ENCODE measurements at regions not wholly inside any gene's neighbourhood (a gene's known extent, or its start where the extent isn't known, plus 50 kb on each side); places are given as distances from the start of the nearest gene placed in this dataset.

DNA sequence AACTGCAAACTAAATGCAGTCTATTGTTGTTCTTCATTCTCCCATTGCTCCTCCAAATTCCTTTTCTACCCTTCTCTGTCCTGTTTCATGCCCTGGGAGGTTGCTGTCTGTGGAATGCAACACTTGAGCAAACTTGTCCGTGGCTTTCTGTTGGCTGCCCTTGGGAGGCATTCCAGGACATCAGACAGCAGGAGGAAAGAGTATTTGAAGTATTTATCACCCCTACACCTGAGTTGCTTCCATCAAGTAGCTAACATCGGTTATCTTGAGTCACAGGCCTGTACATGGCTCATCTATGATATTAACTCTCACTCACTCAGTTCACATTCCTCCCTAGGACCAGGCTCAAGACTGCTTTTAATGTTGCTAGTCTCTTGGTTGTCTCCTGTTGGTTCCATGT, 803.4 kb upstream of the CDH6 start:
- TF ChIP-seq POLR2AphosphoS5 (IDR thresholded peaks at IDR 0.05) (no peak), CTCF (IDR thresholded peaks at IDR 0.05) (no peak), POLR2A (IDR thresholded peaks at IDR 0.05) (no peak)

All from prostate gland (tissue), 2 donors.